GM19395 (cell line): ENCODE measurements at regions not wholly inside any gene's neighbourhood (a gene's known extent, or its start where the extent isn't known, plus 50 kb on each side); places are given as distances from the start of the nearest gene placed in this dataset.

Experiments used
- ATAC-seq: cut with Tn5 transposase; IDR thresholded peaks from one replicate; pipeline ENCODE4 v1.9.1; 2021; ENCODE audit warnings: mild to moderate bottlenecking, moderate library complexity; ENCODE audit not compliant: unreplicated experiment

- ATAC-seq = no peak
These were observed 750.0 kb upstream of the CITED2 start for GRCh38 chr6:140124498-140124897.

GRCh38 chr6:140108167-140108566 lies 733.7 kb upstream of the CITED2 start:
- no peak for ATAC-seq

- no peak for ATAC-seq
These were observed 732.8 kb upstream of the CITED2 start for GRCh38 chr6:140107216-140107615.

DNA sequence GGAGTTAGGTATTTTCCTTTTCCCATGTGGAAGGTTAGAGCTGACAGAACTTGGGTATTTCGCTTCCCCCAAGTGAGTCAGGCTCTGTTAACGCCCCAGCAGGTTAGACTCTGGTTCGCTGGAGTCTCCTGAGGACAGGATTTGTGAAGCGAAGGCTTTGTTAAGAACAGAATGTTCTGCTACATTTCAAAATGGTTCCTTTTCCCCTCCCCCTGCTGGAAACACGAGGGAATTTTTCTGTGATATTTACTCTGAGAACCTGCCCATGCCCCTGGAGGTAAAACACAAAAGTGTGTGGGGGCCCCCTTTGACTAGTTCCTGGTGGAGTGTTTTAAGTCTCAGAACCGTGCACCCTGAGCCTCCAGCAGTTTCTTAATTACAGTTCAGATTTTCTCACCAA lies 731.4 kb upstream of the CITED2 start:
- no peak for ATAC-seq

- ATAC-seq = no peak
These were observed 730.8 kb upstream of the CITED2 start for GRCh38 chr6:140105241-140105640.

- no peak for ATAC-seq
These were observed 727.4 kb upstream of the CITED2 start for GRCh38 chr6:140101818-140102217.

DNA sequence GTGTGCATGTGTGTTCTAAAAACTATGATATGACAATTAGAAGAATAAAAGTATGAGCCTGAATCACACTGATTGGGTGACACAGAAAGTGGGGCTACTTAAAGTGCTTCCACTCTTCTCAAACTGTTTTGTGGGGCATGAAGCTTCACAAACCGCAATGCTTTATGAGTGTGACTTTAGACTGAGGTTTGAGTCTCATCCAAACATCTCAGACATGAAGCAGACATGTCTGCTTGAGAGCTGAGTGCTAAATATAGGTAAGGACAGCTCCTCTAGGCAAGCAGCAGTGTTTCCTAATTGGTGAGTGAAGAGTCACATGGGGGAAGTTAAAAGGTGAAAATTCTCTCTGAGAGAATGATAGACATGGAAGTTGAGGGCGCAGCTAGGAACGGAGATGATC lies 726.9 kb upstream of the CITED2 start:
- ATAC-seq = no peak

- ATAC-seq = no peak
These were observed 721.1 kb upstream of the CITED2 start for GRCh38 chr6:140095532-140095931.

- no peak for ATAC-seq
These were observed 717.4 kb upstream of the CITED2 start for GRCh38 chr6:140091895-140092294.

DNA sequence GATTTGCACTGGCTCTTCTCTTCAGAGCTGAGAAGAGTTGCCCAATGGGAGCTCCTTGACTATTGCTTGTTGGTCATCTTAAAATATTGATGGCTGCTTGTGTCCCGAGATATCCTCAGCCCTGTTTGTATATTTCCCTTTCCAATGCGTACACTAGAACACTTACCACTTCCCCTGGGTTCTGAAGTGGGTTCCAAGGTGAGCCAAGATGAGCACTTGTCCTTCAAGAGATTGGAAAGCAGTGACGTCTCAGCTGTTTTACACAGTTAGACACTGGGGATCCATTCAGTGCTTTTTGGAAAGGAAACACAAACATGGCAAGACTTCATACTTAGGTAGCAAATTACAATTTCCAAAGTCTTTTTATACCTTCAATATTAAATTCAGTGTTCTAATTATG lies 716.4 kb upstream of the CITED2 start:
- ATAC-seq = no peak

DNA sequence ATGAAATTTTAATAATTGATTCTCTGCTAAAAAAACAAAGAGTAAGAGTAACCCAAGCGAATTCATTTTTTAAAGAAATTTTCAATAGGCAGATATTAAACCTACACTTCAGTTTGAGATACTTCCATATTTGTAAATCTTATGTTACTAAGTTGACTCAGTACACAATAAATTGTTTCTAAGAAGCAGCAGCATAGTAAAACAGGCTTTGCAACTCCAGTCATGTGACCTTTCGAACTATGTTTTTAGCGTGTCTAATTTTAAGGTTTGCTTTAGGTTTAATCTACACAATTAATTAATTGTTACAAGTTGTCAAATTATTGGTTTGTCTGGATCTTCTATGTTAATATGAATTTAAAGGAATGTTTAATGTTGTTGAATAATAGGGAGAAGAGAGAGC lies 708.9 kb upstream of the CITED2 start:
- ATAC-seq = no peak

DNA sequence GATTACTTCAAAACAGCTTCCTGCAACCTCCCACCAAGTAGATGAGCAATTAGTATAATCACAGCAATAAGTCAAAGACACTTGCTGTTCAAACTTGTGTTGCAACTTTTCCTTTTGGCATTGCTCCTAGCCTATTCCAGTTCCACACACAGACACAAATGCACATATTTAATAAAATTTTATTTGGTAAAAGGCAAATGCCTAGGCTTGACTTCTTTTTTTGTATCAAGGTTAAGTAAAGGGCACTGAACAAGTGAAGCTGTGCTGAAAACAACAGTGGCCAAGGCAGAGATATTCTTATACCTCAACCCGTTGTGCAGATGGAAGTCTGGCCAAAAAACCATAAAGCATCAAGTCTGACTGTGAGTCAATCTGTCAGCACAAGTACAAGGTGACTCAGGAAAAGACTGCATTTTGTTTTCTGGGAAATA lies 708.4 kb upstream of the CITED2 start:
- ATAC-seq = no peak

GRCh38 chr6:140079328-140079727 lies 704.9 kb upstream of the CITED2 start:
- ATAC-seq = no peak

DNA sequence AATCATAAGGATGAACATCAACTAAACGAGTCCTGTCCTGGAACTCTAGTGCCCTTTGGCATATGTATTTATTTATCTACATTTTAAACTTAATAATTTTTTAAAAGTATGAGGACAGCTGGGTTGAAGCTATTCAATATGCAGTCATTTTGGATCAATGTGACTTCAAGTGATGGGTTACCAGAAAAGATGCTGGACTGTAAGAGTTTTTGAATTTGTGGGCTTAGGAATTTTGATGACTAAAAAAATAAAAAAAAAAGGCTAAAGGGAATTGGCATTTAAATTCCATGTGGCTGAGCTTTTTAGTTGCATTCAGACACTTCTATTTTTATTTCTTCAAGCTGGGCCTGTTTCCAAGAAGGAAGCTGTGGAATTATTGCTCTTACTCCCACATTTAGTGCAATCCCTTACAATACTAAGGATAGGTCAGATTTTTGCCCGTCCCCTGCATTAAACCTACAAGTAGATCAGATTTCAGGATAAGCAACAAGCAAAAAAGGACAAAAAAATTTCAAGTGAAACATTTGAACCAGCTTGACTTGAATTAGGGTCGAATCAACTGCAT lies 704.2 kb upstream of the CITED2 start:
- no peak for ATAC-seq

- no peak for ATAC-seq
These were observed 703.5 kb upstream of the CITED2 start for GRCh38 chr6:140077827-140078560.

- no peak for ATAC-seq
These were observed 701.7 kb upstream of the CITED2 start for GRCh38 chr6:140076105-140076504.

GRCh38 chr6:140073456-140073855 lies 699.0 kb upstream of the CITED2 start:
- no peak for ATAC-seq

DNA sequence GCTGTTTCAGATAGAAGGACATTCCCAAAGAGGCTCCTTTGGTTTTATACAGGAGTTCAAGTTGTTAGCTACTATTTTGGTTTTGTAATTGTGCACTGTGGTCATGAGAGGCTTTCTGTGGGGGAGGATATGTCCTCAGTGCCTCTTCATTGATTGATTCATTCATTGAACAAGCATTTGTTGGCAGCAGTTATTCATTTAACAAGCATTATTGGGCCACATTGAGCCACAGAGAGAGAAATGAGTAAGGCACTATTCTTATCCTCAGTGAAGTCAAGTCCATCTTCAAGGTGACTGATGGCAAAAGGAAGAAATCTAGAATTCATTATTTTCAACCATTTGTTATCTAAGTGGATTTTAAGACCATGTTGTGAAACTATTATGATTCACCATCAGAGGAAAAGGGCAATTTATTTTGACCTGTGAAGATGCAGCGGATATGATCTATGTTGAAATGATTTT lies 697.2 kb upstream of the CITED2 start:
- ATAC-seq = no peak

GRCh38 chr6:140070846-140071473 lies 696.5 kb upstream of the CITED2 start:
- ATAC-seq = no peak

DNA sequence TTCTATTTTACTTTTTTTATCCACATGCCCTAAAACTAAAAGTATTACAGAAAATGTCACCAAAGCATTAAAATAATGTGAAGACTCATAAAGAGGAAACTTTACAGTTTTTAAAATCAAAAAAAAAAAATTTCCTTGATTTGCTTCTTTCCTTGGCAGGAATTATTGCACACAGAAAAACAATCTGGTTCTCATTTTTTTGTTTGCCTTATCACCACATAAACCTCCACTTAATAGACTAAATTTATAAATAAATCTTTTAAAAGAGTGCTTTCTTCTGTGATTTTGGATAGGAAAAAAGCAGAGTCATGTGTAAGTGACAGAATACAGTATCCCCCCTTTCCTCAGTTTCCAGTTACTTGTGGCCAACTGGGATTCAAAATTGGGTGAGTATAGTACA lies 695.1 kb upstream of the CITED2 start:
- ATAC-seq = no peak

GRCh38 chr6:140068801-140069200 lies 694.4 kb upstream of the CITED2 start:
- ATAC-seq = no peak

GRCh38 chr6:140064366-140064765 lies 689.9 kb upstream of the CITED2 start:
- ATAC-seq = no peak
